HEK293 (cell line): ENCODE measurements at regions not wholly inside any gene's neighbourhood (a gene's known extent, or its start where the extent isn't known, plus 50 kb on each side); places are given as distances from the start of the nearest gene placed in this dataset.

Experiments
- YY1 ChIP-seq: fragments of 450-650 bp; formaldehyde crosslinking; IDR thresholded peaks from 2 replicates; pipeline ENCODE4 v1.5.1; 2018; ENCODE audit warnings: missing biosample characterization, missing genetic modification characterization
- ZEB2 ChIP-seq: fragments of 450-650 bp; formaldehyde crosslinking; IDR thresholded peaks from 2 replicates; pipeline ENCODE4 v1.5.1; 2016; ENCODE audit warnings: missing biosample characterization, missing genetic modification characterization
- ZNF202 ChIP-seq: fragments of 450-650 bp; formaldehyde crosslinking; IDR thresholded peaks from 2 replicates; pipeline ENCODE4 v1.5.1; 2016; ENCODE audit warnings: missing biosample characterization, missing genetic modification characterization, borderline replicate concordance
- ZNF449 ChIP-seq: fragments of 450-650 bp; formaldehyde crosslinking; IDR thresholded peaks from 2 replicates; pipeline ENCODE4 v1.5.1; 2017; ENCODE audit warnings: missing biosample characterization, mild to moderate bottlenecking, missing genetic modification characterization, moderate library complexity
- ZNF585B ChIP-seq: fragments of 450-650 bp; formaldehyde crosslinking; IDR thresholded peaks from 2 replicates; pipeline ENCODE4 v1.5.1; 2016; ENCODE audit warnings: missing biosample characterization, missing genetic modification characterization
- ZNF776 ChIP-seq: fragments of 450-650 bp; formaldehyde crosslinking; IDR thresholded peaks from 2 replicates; pipeline ENCODE4 v1.5.0; 2017; ENCODE audit warnings: missing biosample characterization, missing genetic modification characterization, borderline replicate concordance
- TF ChIP-seq, protein P1 (sequence below): fragments of 450-650 bp; formaldehyde crosslinking; IDR thresholded peaks from 2 replicates; pipeline ENCODE4 v1.5.1; 2016; ENCODE audit warnings: missing biosample characterization, missing genetic modification characterization
- TF ChIP-seq, protein P2 (sequence below): fragments of 450-650 bp; formaldehyde crosslinking; IDR thresholded peaks from 2 replicates; pipeline ENCODE4 v1.5.0; 2017; ENCODE audit warnings: missing biosample characterization, missing genetic modification characterization, borderline replicate concordance

DNA sequence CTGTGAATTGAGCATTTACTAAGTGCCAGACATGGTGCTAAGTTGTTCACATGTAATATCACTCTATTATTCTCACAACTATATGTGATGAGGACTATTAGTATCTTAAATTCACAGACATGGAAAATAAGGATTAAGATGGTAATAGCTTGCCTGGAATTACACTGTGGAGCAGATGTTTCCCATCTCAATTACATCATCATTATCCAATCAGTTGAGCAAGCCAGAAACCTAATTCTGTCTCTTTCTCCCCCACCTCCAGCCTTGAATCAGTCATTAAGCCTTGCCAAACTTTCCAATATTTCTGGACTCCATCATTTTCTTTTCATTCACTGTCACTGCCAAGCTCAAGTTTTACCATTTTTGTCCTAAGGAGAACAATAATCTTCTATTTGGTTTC lies 287.8 kb upstream of the KITLG start:
- no peak for TF ChIP-seq ZNF585B (tag by site-specific recombination)
- TF ChIP-seq, protein P1, sequence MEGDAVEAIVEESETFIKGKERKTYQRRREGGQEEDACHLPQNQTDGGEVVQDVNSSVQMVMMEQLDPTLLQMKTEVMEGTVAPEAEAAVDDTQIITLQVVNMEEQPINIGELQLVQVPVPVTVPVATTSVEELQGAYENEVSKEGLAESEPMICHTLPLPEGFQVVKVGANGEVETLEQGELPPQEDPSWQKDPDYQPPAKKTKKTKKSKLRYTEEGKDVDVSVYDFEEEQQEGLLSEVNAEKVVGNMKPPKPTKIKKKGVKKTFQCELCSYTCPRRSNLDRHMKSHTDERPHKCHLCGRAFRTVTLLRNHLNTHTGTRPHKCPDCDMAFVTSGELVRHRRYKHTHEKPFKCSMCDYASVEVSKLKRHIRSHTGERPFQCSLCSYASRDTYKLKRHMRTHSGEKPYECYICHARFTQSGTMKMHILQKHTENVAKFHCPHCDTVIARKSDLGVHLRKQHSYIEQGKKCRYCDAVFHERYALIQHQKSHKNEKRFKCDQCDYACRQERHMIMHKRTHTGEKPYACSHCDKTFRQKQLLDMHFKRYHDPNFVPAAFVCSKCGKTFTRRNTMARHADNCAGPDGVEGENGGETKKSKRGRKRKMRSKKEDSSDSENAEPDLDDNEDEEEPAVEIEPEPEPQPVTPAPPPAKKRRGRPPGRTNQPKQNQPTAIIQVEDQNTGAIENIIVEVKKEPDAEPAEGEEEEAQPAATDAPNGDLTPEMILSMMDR: no peak
- no peak for TF ChIP-seq ZNF449 (tag by site-specific recombination)
- no peak for TF ChIP-seq ZNF776 (tag by site-specific recombination)
- TF ChIP-seq, protein P2, sequence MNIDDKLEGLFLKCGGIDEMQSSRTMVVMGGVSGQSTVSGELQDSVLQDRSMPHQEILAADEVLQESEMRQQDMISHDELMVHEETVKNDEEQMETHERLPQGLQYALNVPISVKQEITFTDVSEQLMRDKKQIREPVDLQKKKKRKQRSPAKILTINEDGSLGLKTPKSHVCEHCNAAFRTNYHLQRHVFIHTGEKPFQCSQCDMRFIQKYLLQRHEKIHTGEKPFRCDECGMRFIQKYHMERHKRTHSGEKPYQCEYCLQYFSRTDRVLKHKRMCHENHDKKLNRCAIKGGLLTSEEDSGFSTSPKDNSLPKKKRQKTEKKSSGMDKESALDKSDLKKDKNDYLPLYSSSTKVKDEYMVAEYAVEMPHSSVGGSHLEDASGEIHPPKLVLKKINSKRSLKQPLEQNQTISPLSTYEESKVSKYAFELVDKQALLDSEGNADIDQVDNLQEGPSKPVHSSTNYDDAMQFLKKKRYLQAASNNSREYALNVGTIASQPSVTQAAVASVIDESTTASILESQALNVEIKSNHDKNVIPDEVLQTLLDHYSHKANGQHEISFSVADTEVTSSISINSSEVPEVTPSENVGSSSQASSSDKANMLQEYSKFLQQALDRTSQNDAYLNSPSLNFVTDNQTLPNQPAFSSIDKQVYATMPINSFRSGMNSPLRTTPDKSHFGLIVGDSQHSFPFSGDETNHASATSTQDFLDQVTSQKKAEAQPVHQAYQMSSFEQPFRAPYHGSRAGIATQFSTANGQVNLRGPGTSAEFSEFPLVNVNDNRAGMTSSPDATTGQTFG: no peak
- TF ChIP-seq ZEB2 (tag by site-specific recombination): no peak
- no peak for TF ChIP-seq ZNF202 (tag by site-specific recombination)
- no peak for TF ChIP-seq YY1
